ENCODE measurements at regions not wholly inside any gene's neighbourhood (a gene's known extent, or its start where the extent isn't known, plus 50 kb on each side); places are given as distances from the start of the nearest gene placed in this dataset.

DNA sequence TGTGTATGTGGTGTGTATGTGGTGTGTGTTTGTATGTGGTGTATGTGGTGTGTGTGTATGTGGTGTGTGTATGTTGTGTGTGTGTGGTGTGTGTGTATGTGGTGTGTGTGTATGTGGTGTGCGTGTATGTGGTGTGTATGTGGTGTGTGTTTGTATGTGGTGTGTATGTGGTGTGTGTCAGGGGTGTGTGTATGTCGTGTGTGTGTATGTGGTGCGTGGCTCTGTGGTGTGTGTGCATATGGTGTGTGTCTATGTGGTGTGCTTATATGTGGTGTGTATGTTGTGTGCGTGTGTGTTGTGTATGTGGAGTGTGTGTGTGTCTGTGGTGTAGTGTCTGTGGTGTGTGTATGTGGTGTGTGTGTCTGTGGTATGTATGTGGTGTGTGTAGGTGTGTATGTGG, 62.5 kb upstream of the MEDAG start:
- TF ChIP-seq CTCF (IDR thresholded peaks at IDR 0.05) (no peak), POLR2A (IDR thresholded peaks at IDR 0.05) (no peak)

Data from uterus (tissue), 2 donors.